ENCODE measurements at regions not wholly inside any gene's neighbourhood (a gene's known extent, or its start where the extent isn't known, plus 50 kb on each side); places are given as distances from the start of the nearest gene placed in this dataset.
"Not testable (repeated sequence)": the region's sequence is repeated elsewhere in the genome, so short reads cannot be mapped to it uniquely, and the experiment has no call there.

DNA sequence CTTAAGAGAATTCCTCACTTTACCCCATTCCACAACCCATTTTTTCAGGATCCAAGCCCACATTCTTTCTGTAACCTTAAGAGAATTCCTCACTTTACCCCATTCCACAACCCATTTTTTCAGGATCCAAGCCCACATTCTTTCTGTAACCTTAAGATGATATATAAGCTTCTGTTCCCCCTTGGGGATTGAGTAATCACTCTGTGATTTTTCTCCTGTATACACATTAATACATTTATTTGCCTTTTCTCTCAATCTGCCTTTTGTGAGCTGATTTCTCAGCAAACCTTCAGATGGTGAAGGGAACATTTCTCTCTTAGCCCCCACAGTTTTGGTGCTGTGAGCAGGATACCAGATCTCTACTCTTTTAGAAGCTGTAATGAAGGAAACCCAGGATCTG, 494.1 kb downstream of the TMEM135 start:
- TF ChIP-seq EZH2phosphoT487 (IDR thresholded peaks at IDR 0.05; ENCODE audit: low read length) = not testable (repeated sequence)
- TF ChIP-seq, protein P1, sequence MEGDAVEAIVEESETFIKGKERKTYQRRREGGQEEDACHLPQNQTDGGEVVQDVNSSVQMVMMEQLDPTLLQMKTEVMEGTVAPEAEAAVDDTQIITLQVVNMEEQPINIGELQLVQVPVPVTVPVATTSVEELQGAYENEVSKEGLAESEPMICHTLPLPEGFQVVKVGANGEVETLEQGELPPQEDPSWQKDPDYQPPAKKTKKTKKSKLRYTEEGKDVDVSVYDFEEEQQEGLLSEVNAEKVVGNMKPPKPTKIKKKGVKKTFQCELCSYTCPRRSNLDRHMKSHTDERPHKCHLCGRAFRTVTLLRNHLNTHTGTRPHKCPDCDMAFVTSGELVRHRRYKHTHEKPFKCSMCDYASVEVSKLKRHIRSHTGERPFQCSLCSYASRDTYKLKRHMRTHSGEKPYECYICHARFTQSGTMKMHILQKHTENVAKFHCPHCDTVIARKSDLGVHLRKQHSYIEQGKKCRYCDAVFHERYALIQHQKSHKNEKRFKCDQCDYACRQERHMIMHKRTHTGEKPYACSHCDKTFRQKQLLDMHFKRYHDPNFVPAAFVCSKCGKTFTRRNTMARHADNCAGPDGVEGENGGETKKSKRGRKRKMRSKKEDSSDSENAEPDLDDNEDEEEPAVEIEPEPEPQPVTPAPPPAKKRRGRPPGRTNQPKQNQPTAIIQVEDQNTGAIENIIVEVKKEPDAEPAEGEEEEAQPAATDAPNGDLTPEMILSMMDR (IDR thresholded peaks at IDR 0.05; ENCODE audit: low read length) = not testable (repeated sequence)

All from MM.1S (cell line).